WI38 (cell line): ENCODE measurements at regions not wholly inside any gene's neighbourhood (a gene's known extent, or its start where the extent isn't known, plus 50 kb on each side); places are given as distances from the start of the nearest gene placed in this dataset.

Experiments
- H3K4me3 ChIP-seq: 2 replicates; pipeline ENCODE4 v1.5.1; 2011; ENCODE audit warnings: low read depth, mild to moderate bottlenecking, control low read depth, low read length
- CTCF ChIP-seq: IDR thresholded peaks from 2 replicates; pipeline ENCODE4 v1.5.1; 2012; ENCODE audit warnings: low read depth, mild to moderate bottlenecking, control low read depth, low read length

- no peak for TF ChIP-seq CTCF
- no peak overlapping the region for H3K4me3 ChIP-seq
Observed at GRCh38 chr12:93978553-93978952, 169.8 kb upstream of the PLXNC1 start.

GRCh38 chr12:93979189-93979588, 169.2 kb upstream of the PLXNC1 start:
- 0 out of 2 replicates have a peak, but pooled peaks have one; percentile 34 for TF ChIP-seq CTCF

GRCh38 chr12:93980711-93981110, 167.7 kb upstream of the PLXNC1 start:
- no peak overlapping the region for H3K4me3 ChIP-seq
- TF ChIP-seq CTCF: no peak

More at GRCh38 chr12:93979189-93979588, 169.2 kb upstream of the PLXNC1 start:
- H3K4me3 ChIP-seq: no peak overlapping the region

GRCh38 chr12:93981411-93981810, 167.0 kb upstream of the PLXNC1 start:
- TF ChIP-seq CTCF: no peak
- no peak overlapping the region for H3K4me3 ChIP-seq

- TF ChIP-seq CTCF: no peak
- H3K4me3 ChIP-seq: no peak overlapping the region
Observed at GRCh38 chr12:93982771-93983315, 165.5 kb upstream of the PLXNC1 start.

- H3K4me3 ChIP-seq: no peak overlapping the region
- no peak for TF ChIP-seq CTCF
Observed at GRCh38 chr12:93984005-93984404, 164.4 kb upstream of the PLXNC1 start.

- no peak overlapping the region for H3K4me3 ChIP-seq
- no peak for TF ChIP-seq CTCF
Observed at GRCh38 chr12:93989949-93990348, 158.4 kb upstream of the PLXNC1 start.
